PC-9 (cell line): ENCODE measurements at regions not wholly inside any gene's neighbourhood (a gene's known extent, or its start where the extent isn't known, plus 50 kb on each side); places are given as distances from the start of the nearest gene placed in this dataset.

Source experiments
- CTCF ChIP-seq: fragments of 200-600 bp; sonication (generic); conservative IDR thresholded peaks from 2 replicates; pipeline ENCODE4 v1.6.1; 2017; ENCODE audit warnings: mixed run types, antibody characterized with exemption, mild to moderate bottlenecking, moderate library complexity
- EZH2 ChIP-seq: fragments of 200-600 bp; sonication (generic); IDR thresholded peaks from 2 replicates; pipeline ENCODE4 v1.8.0; 2017; ENCODE audit warnings: antibody characterized with exemption, low read depth

- TF ChIP-seq CTCF = no peak
- TF ChIP-seq EZH2 = no peak
Observed at GRCh38 chr12:81811061-81811777, 52.1 kb upstream of the PPFIA2 start.
